ENCODE measurements at regions not wholly inside any gene's neighbourhood (a gene's known extent, or its start where the extent isn't known, plus 50 kb on each side); places are given as distances from the start of the nearest gene placed in this dataset.
A peak's percentile ranks its signal among the peaks of the same experiment; 100 is the strongest.
"Not testable (repeated sequence)": the region's sequence is repeated elsewhere in the genome, so short reads cannot be mapped to it uniquely, and the experiment has no call there.

GRCh38 chr20:51184289-51184688, 161.4 kb upstream of the KCNG1 start:
- no peak for DNase-seq

GRCh38 chr20:51183451-51183850, 160.5 kb upstream of the KCNG1 start:
- DNase-seq, result no peak

- DNase-seq, result no peak
Observed at GRCh38 chr20:51182571-51182970, 159.7 kb upstream of the KCNG1 start.

- DNase-seq, result no peak
Observed at GRCh38 chr20:51178153-51178552, 155.2 kb upstream of the KCNG1 start.

- DNase-seq, result no peak
Observed at GRCh38 chr20:51176876-51177275, 154.0 kb upstream of the KCNG1 start.

GRCh38 chr20:51176446-51176845, 153.5 kb upstream of the KCNG1 start:
- DNase-seq, result no peak

- no peak for DNase-seq
Observed at GRCh38 chr20:51175724-51176123, 152.8 kb upstream of the KCNG1 start.

- no peak for DNase-seq
Observed at GRCh38 chr20:51175156-51175555, 152.2 kb upstream of the KCNG1 start.

- no peak for DNase-seq
Observed at GRCh38 chr20:51174536-51174935, 151.6 kb upstream of the KCNG1 start.

- DNase-seq, result no peak
Observed at GRCh38 chr20:51172558-51173428, 149.9 kb upstream of the KCNG1 start.

- no peak for DNase-seq
Observed at GRCh38 chr20:51171141-51171540, 148.2 kb upstream of the KCNG1 start.

- no peak for DNase-seq
Observed at GRCh38 chr20:51169813-51170212, 146.9 kb upstream of the KCNG1 start.

- DNase-seq, result not testable (repeated sequence)
Observed at GRCh38 chr20:51167911-51168310, 145.0 kb upstream of the KCNG1 start.

- no peak for DNase-seq
Observed at GRCh38 chr20:51166489-51166888, 143.6 kb upstream of the KCNG1 start.

- no peak for DNase-seq
Observed at GRCh38 chr20:51165131-51165530, 142.2 kb upstream of the KCNG1 start.

- no peak for DNase-seq
Observed at GRCh38 chr20:51164731-51165130, 141.8 kb upstream of the KCNG1 start.

GRCh38 chr20:51163996-51164600, 141.2 kb upstream of the KCNG1 start:
- DNase-seq, result no peak

GRCh38 chr20:51162015-51162414, 139.1 kb upstream of the KCNG1 start:
- no peak for DNase-seq

- DNase-seq, result no peak
Observed at GRCh38 chr20:51160821-51161220, 137.9 kb upstream of the KCNG1 start.

- DNase-seq, result no peak
Observed at GRCh38 chr20:51159981-51160380, 137.1 kb upstream of the KCNG1 start.

- DNase-seq, result no peak
Observed at GRCh38 chr20:51159303-51159702, 136.4 kb upstream of the KCNG1 start.

- no peak for DNase-seq
Observed at GRCh38 chr20:51158226-51158625, 135.3 kb upstream of the KCNG1 start.

GRCh38 chr20:51156041-51156982, 133.4 kb upstream of the KCNG1 start:
- peak; percentile 6 for DNase-seq
